AG09319 (cell line): ENCODE measurements at regions not wholly inside any gene's neighbourhood (a gene's known extent, or its start where the extent isn't known, plus 50 kb on each side); places are given as distances from the start of the nearest gene placed in this dataset.
"Not testable (repeated sequence)": the region's sequence is repeated elsewhere in the genome, so short reads cannot be mapped to it uniquely, and the experiment has no call there.

Experiments used
- DNase-seq: peaks from one replicate; pipeline ENCODE4 v3.0.0-alpha.2; 2010; ENCODE audit warnings: low read depth; ENCODE audit errors: extremely low read depth
- TF ChIP-seq, protein P1 (sequence below): IDR thresholded peaks from 2 replicates; pipeline ENCODE4 v1.5.1; 2011; ENCODE audit warnings: low read depth, mild to moderate bottlenecking, inconsistent platforms, low read length, moderate library complexity

DNA sequence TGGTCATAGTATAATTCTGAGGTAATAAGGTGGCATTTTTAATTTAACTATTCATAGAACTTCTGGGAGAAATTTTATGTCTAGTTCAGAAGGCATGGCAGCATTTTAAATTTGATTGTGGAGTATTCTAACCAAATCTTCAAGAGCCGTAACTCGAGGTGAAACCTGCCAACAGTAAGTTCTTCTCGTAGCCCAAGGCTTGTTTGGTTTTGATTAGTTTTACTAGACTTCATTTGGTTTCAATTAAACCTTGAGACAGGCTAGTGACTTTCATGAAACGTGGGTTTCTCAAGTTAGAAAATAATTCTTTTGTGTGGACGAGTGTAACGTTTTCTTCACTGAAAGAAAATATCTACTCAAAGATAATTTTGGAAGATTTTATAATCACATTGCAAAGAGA, 395.5 kb downstream of the USP25 start:
- DNase-seq = peak; percentile 34
- TF ChIP-seq, protein P1, sequence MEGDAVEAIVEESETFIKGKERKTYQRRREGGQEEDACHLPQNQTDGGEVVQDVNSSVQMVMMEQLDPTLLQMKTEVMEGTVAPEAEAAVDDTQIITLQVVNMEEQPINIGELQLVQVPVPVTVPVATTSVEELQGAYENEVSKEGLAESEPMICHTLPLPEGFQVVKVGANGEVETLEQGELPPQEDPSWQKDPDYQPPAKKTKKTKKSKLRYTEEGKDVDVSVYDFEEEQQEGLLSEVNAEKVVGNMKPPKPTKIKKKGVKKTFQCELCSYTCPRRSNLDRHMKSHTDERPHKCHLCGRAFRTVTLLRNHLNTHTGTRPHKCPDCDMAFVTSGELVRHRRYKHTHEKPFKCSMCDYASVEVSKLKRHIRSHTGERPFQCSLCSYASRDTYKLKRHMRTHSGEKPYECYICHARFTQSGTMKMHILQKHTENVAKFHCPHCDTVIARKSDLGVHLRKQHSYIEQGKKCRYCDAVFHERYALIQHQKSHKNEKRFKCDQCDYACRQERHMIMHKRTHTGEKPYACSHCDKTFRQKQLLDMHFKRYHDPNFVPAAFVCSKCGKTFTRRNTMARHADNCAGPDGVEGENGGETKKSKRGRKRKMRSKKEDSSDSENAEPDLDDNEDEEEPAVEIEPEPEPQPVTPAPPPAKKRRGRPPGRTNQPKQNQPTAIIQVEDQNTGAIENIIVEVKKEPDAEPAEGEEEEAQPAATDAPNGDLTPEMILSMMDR = no peak

DNA sequence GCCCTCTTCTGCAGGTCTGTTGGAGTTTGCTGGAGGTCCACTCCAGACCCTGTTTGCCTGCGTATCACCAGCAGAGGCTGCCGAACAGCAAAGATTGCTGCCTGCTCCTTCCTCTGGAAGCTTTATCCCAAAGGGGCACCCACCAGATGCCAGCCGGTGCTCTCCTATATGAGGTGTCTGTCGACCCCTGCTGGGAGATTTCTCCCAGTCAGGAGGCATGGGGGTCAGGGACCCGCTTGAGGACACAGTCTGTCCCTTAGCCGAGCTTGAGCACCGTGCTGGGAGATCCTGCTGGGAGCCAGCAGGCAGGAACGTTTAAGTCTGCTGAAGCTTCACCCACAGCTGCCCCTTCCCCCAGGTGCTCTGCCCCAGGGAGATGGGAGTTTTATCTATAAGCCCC, 402.7 kb downstream of the USP25 start:
- DNase-seq = not testable (repeated sequence)

DNA sequence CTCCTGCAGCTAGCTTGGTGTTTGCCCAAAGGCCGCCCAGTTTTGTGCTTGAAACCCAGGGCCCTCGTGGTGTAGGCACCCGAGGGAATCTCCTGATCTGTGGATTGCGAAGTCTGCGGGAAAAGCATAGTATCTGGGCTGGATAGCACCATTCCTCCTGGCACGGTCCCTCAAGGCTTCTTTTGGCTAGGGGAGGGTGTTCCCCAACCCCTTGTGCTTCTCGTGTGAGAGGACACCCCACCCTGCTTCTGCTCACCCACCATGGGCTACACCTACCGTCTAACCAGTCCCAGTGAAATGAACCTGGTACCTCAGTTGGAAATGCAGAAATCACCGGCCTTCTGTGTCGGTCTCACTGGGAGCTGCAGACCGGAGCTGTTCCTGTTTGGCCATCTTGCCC, 403.5 kb downstream of the USP25 start:
- TF ChIP-seq, protein P1 = no peak

DNA sequence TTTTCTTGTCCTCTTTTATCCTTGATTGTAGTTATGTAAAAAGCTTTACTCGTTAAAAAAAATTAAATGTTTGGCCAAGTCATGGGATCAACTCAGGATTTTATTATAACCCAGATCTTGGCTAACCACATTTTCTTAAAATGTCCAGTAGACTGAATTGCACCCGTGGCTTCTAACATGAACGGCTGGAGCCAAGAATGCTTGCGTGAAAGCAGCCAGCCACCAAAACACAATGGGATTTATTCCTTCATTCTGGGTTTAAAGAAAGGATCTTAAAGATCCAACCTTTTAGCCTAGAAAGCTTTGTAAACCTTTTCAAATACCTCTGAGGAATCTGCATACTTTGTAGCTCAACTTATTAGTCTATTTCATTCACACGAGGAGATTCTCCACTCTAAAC, 404.4 kb downstream of the USP25 start:
- TF ChIP-seq, protein P1 = no peak
- no peak for DNase-seq

More for the DNA sequence above, 403.5 kb downstream of the USP25 start:
- no peak for DNase-seq

DNA sequence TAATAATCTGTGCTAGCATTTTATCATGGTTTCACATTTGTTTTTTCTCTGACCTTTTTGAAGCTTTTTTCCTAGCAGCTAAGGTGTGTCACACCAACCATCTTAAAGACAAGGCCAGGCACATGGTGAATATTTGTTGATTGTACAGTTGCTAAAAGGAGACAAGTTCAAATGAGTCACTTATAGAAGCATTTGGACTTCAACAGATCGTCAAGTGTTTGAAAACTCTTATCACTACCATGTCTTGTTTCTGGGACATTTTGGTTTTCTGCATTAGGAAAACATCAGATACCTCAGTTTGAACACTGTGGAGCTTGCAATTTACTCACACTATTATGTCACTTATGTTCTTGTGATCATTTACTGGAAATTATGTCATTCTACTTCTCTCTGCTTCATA, 407.3 kb downstream of the USP25 start:
- TF ChIP-seq, protein P1 = no peak
- DNase-seq = no peak

DNA sequence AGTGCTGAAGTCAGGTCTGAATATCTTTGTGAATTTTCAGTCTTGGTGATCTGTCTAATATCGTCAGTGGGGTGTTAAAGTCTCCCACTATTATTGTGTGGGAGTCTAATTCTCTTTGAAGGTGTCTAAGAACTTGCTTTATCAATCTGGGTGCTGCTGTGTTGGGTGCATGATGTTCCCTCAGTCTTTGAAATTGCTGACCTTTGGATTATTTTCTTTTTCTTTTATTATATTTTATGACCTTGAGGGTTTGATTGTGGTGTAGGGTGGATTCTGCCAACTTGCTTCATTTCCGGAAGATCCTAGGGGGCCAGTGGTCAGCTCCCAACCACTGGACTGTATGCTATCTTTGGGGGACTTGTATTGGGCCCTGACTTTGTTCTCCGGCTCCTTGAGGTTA, 415.3 kb downstream of the USP25 start:
- TF ChIP-seq, protein P1 = no peak
- no peak for DNase-seq

DNA sequence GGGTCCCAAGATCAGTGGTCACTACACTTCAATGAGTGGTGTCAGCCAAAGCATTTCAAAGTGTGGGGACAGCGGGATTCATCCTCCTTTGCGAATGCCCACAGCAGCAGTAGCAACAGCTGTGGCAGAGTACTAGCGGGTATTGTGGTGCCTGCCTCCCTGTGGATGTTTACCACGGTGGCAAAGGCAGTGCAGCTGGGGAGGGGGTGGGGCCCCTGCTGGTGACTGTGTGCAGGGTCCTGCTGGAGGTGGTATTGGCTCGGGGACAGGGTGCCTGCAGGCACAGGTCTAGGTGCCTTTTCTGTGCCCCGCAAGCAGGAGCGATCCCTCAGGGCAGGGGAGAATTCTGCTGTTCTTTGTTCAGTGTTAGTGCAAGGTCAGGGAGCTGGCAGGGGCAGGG, 415.7 kb downstream of the USP25 start:
- TF ChIP-seq, protein P1 = no peak
- DNase-seq = no peak

DNA sequence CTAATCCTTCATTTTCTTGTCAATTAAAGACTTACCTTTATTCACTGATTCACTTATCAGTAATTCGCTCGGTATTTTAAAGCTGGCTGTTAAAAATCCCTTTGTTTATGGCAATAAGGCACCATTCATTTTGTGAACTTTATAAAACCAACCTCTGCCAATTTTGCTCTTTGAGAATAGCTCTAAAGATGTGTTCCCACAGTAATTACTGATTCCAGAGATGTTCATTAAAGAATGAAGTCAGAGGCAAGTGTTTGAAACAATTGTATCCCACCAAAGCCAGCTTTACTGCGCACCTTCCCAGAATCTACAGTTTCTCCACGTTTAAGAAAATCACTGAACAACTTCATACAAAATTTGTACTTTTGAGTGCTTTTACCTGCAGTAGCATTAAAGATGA, 424.5 kb downstream of the USP25 start:
- no peak for DNase-seq
- TF ChIP-seq, protein P1 = no peak
